AG09309 (cell line): ENCODE measurements at regions not wholly inside any gene's neighbourhood (a gene's known extent, or its start where the extent isn't known, plus 50 kb on each side); places are given as distances from the start of the nearest gene placed in this dataset.
A peak's percentile ranks its signal among the peaks of the same experiment; 100 is the strongest.

Experiments used
- DNase-seq: peaks from one replicate; pipeline ENCODE4 v3.0.0-alpha.2; 2010; ENCODE audit warnings: low read depth
- H3K4me3 ChIP-seq: 2 replicates; pipeline ENCODE4 v1.5.1; 2011; ENCODE audit warnings: mild to moderate bottlenecking, low read depth, low read length, moderate library complexity; ENCODE audit not compliant: control insufficient read depth
- CTCF ChIP-seq: IDR thresholded peaks from 2 replicates; pipeline ENCODE4 v1.5.1; 2011; ENCODE audit warnings: mild to moderate bottlenecking, low read depth, low read length, inconsistent platforms; ENCODE audit not compliant: insufficient read depth, control insufficient read depth; ENCODE audit errors: missing control alignments

- DNase-seq = no peak
- TF ChIP-seq CTCF = no peak
- no peak overlapping the region for H3K4me3 ChIP-seq
These were observed 2073.4 kb downstream of the ARAP2 start for GRCh38 chr4:34170946-34171345.

- no peak overlapping the region for H3K4me3 ChIP-seq
- no peak for DNase-seq
- no peak for TF ChIP-seq CTCF
These were observed 2067.7 kb downstream of the ARAP2 start for GRCh38 chr4:34176609-34177008.

- no peak for DNase-seq
- no peak for TF ChIP-seq CTCF
- H3K4me3 ChIP-seq = no peak overlapping the region
These were observed 2065.8 kb downstream of the ARAP2 start for GRCh38 chr4:34178476-34178875.

- no peak for TF ChIP-seq CTCF
- H3K4me3 ChIP-seq = no peak overlapping the region
- DNase-seq = peak; percentile 90
These were observed 2062.9 kb downstream of the ARAP2 start for GRCh38 chr4:34181311-34181841.

GRCh38 chr4:34181891-34182290 lies 2062.4 kb downstream of the ARAP2 start:
- no peak overlapping the region for H3K4me3 ChIP-seq
- TF ChIP-seq CTCF = no peak
- DNase-seq = peak; percentile 71

GRCh38 chr4:34182306-34182705 lies 2062.0 kb downstream of the ARAP2 start:
- no peak overlapping the region for H3K4me3 ChIP-seq
- DNase-seq = no peak
- no peak for TF ChIP-seq CTCF

- DNase-seq = no peak
- no peak for TF ChIP-seq CTCF
- no peak overlapping the region for H3K4me3 ChIP-seq
These were observed 2060.4 kb downstream of the ARAP2 start for GRCh38 chr4:34183926-34184325.
